GM18526 (cell line): ENCODE measurements at regions not wholly inside any gene's neighbourhood (a gene's known extent, or its start where the extent isn't known, plus 50 kb on each side); places are given as distances from the start of the nearest gene placed in this dataset.

Experiments used
- POLR2A ChIP-seq: IDR thresholded peaks from 3 replicates; pipeline ENCODE4 v1.6.1; 2011; ENCODE audit not compliant: insufficient read length; ENCODE audit errors: extremely low read depth

DNA sequence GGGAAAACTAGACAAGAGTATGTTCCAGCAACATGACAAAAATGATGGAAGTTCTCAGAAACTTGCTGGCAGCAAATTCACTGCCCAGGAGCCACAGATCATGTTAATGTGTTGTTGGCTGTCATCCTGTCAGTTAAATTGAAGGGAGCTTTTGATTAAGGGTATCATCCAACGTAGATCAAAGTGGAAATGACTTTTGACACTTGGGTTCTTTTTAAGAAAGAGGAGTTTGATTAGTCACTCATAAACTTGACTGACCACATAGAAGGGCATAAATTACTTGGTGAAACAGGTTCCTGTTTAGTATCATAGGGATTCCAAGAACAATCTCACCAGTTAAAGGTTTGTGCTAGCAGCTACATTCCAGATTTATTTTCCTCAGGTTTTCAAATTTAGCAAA, 288.7 kb downstream of the CSNK1G3 start:
- no peak for TF ChIP-seq POLR2A

- no peak for TF ChIP-seq POLR2A
Measured at GRCh38 chr5:123795688-123796087, 283.7 kb downstream of the CSNK1G3 start.

DNA sequence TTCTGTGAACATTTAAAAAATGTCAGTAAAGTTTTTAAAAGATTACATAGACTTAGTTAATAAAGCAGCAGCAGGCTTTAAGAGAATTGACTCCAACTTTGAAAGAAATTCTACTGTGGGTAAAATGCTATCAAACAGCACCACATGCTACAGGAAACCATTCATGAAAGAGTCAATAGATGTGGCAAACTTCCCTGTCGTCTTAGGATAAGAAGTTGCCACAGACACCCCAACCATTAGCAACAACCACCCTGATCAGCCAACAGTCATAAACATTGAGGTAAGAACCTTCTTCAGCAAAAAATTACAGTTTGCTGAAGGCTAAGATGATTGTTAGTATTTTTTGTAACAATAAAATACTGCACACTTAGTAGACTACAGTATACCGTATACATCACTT, 278.2 kb downstream of the CSNK1G3 start:
- TF ChIP-seq POLR2A = no peak

- TF ChIP-seq POLR2A = no peak
Measured at GRCh38 chr5:123787635-123788034, 275.7 kb downstream of the CSNK1G3 start.

GRCh38 chr5:123787136-123787535, 275.2 kb downstream of the CSNK1G3 start:
- TF ChIP-seq POLR2A = no peak

DNA sequence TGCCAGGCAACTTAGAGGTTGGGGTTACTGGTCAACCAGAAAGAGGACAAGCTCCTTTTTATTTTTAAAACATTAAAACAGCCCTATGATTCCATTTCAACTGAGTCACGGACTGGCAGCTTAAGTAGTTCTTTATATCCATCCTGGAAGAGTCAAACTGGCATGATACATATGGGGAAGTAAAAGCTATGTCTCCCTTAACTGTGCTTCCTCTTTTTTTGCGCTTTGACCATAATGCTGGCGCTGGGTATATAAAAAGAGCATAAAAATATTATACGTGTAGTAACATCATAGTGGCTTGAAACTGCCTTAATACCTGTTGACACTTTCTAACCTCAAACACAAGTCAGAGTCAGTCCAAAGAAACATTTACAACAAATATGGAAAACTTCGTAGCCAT, 274.4 kb downstream of the CSNK1G3 start:
- no peak for TF ChIP-seq POLR2A

DNA sequence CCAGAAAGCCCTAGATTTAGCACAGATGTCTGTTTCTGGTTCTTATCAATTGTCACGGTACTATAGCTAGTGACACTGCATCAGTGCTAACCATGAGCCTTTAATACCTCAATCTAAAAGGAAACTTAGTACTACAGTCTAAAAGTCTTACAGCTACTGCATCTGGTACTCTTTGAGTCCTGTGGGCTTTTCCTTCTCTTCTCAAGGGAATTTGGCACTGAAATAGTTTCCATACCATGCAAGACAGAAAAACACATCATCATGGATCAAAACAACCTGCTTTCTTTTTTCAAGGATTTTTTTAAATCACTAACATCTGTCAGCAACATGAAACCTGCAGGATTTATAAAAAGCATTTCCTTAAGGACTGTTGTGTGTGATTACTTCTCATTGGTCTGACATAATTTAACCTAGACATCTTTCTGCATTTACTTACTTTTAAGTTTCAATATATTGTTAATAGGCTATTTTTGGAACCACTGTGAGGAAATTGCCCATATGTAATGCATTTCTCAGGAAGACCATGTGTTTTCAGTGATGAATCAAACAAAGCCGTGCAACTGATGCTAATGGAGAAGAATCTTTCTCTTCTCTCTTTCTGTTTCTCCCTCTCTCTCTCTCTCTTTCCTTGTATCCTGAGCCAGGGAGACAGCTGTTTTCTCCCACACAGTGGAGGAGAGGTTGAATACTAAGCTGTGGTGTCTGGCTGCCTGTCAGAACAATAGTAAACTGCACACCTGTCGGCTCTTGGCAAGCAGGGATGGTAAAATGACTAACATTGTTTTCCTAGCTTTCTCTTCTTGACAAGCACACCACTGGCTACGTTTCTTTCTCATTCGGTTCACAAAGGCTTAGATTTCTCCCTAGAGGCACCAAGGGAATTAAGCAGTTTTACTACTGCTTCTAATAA, 273.4 kb downstream of the CSNK1G3 start:
- no peak for TF ChIP-seq POLR2A

DNA sequence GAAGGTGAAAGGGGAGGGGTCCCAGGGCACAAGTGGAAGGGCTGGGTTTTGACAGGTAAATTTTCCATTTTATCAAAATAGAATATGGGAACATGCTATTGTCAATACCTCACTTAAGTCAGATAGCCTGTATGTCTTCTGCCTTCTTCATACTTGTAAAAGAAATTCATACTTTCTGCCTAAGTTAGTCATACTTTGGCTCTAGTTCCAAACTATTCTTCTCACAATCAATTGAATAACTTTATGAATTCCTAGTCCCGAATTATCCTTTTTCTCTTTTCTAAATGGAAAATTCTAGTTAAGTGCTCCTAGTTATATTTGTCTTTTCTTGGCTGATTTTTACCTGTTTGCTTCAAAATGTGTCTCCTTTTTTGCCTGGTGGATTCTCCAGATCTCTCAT, 271.4 kb downstream of the CSNK1G3 start:
- TF ChIP-seq POLR2A = no peak

- TF ChIP-seq POLR2A = no peak
Measured at GRCh38 chr5:123778641-123779040, 266.7 kb downstream of the CSNK1G3 start.

GRCh38 chr5:123776761-123777160, 264.8 kb downstream of the CSNK1G3 start:
- no peak for TF ChIP-seq POLR2A

DNA sequence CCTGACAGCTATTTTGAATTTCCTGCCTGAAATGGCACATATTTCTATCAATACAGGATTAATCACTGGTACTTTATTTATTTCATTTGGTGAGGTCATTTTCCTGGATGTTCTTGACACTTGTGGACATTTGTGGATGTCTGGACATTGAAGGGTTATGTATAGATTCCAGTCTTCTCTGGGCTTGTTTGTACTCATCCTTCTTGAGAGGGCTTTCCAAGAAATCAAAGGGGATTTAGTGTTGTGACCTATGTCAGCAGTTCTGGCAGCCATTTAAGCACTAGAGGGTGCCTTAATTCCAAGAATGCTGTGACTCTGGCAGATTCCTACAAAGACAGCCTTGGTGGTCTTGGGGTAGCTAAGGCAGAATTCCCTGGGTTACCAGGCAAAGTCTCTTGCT, 259.7 kb downstream of the CSNK1G3 start:
- no peak for TF ChIP-seq POLR2A

GRCh38 chr5:123763201-123763600, 251.2 kb downstream of the CSNK1G3 start:
- TF ChIP-seq POLR2A = no peak

DNA sequence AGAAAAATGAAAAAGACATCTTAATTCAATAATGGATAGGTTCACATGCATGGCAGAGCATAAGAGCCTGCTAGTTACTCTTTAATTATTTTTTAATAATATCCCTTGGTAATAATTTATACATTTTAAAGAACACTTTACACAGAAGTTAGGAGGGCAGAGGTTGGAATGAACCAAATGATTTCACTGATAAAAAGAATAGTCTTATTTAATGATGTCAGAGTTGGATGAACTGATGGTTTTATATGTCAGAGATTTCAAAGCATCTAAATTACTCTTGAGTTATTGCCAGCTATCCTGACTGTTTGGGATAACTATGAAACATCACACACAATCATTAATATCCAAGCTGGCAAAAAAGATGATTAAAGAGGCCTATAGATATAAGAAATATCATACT, 244.8 kb downstream of the CSNK1G3 start:
- no peak for TF ChIP-seq POLR2A

DNA sequence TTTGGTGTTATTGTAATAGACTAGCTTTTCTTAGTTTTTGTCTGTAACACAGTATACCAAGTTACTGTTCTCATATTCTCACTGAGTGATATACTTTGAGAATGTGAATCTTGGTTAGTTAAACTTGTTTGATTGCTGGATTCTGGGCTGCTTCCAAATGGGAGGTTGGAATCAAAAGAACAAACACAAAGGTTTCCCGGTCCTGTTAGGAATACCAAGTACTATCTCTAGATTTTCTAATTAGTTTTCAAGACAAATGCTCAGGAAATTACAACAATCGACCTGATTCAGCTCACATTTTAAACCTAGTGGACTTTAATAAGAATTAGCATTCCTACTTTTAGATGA, 244.3 kb downstream of the CSNK1G3 start:
- no peak for TF ChIP-seq POLR2A

- no peak for TF ChIP-seq POLR2A
Measured at GRCh38 chr5:123755653-123756317, 243.8 kb downstream of the CSNK1G3 start.

GRCh38 chr5:123754908-123755307, 242.9 kb downstream of the CSNK1G3 start:
- TF ChIP-seq POLR2A = no peak
